ENCODE measurements at regions not wholly inside any gene's neighbourhood (a gene's known extent, or its start where the extent isn't known, plus 50 kb on each side); places are given as distances from the start of the nearest gene placed in this dataset.

GRCh38 chr13:103308667-103309066 lies 242.4 kb upstream of the SLC10A2 start:
- DNase-seq: no peak

DNA sequence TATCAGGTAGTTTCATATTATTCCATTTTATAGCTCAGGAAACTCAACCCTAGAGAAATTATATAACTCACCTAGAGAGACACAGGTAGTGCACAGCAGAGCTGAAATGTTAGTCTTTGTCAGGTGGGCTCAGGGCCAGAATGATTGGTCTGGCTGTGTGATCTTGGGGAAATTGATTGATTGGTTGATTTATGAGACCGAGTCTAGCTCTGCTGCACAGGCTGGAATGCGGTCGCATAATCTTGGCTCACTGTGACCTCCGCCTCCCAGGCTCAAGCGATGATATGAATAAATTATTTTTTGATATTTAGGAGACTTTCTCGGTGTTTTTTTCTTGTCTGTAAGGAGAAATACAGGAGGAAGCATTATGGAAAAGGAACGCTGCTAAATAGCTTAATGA lies 239.9 kb upstream of the SLC10A2 start:
- no peak for DNase-seq

GRCh38 chr13:103303078-103303651 lies 236.9 kb upstream of the SLC10A2 start:
- DNase-seq: no peak

- no peak for DNase-seq
These were observed 236.5 kb upstream of the SLC10A2 start for GRCh38 chr13:103302676-103303075.

DNA sequence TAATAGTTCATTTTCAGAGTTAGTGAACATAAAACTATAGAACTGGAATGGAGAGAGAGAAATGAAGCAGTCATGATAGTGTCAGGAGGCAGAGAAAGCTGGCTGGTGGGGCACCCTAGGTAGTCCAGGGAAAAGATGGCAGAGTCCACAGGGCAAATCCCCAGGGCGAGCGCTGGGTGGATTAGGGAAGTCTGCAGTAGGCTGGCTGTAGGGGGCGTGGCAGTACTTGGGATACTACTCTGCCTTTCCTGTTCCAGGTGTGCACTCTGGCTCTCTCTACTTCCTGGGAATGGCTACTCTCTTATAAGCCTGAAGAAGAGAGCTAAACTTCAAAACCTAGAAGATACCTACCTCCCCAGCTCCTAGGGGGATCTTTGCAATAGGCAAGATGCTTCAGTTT lies 232.9 kb upstream of the SLC10A2 start:
- DNase-seq: no peak

DNA sequence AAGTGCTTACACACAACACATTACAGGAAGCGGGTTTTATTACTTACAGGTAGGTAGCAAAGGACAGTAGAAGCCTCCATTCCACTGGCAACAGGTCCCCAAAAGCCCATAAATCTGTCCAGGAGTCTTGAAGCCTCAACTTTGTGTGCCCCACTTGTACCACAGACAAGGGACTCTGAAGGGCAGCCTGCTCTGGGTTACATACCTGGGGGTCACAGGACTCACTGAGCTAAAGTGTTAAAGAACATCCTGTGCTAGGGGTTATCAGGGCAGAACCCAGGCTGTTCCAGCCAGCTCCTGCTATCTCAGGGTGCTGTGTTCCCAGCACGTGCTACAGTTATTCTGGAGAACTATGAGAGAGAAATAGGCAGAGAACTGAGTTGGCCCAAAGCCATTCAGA lies 230.9 kb upstream of the SLC10A2 start:
- DNase-seq: no peak

DNA sequence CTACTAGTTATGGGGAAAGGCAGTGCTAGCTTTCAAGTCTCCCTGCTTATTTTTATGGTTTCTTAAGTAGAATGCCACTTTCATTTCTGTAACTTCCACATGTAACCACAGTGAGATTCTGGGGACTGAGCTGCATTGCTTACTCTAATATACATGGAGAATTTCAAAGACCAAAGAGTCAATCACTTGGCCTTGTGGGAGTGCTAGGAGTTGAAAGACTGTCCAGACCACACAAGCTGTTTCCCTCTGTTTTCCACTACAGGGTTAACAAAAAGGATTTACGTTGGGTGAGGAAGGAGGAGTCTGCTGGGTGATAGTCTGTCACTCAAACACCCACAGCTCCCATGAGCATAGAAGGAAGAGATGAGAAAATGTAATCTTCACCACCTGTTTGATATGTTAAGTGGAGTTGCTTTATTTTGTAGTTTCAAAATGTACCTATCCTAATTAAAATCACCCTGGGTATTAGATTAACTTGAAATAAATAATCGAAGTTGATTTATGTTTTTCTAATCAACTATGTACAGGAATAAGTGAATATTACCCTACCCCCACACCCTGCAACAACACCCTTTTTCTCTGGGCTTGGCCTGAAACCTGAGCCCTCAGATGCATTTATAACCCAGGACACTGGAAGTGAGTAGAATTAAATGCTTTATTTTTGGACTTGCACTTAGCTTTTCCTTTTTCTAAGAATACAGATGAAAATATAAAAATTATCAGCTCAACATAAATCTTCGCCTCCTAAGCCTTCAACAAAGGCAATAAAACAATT lies 225.8 kb upstream of the SLC10A2 start:
- no peak for DNase-seq

- DNase-seq: no peak
These were observed 225.0 kb upstream of the SLC10A2 start for GRCh38 chr13:103291226-103291625.

- DNase-seq: no peak
These were observed 223.5 kb upstream of the SLC10A2 start for GRCh38 chr13:103289681-103290080.

DNA sequence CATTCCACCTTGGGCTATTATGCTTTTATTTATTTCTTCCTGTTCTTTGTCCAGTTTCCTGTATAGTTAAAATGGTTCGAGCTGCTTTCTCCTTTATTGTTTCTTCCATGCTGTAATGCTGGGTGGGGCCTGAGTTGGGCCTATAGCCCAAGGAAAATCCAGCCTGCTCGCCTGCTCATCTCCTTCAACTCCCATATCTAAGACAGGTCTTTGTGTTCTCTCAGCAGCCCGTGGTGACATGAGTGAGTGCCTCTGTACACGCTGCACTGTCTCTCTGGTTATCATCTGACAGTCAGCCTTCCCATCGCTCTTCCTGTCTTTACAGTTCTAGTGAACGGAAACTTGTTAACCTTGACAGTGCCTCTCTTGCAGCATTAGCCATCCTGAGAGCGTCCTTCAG lies 221.9 kb upstream of the SLC10A2 start:
- DNase-seq: no peak

DNA sequence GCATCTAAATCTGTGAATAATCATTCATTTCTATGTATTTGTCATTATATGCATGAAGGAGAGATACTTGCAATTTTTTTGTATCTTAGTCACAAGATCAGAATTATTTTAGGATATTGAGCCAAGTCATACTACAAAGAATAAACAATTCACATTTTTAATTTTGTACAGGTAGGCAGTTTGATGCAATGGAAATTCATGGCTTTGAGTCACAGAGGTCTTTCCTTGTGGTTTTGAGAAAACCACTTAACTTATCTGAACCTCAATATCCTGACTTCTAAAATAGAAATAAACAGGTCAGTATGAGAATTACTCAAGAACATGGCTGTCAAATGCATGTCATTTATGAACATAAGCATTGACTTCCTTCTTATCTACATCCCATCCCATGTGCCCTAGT lies 221.4 kb upstream of the SLC10A2 start:
- no peak for DNase-seq

- DNase-seq: no peak
These were observed 218.2 kb upstream of the SLC10A2 start for GRCh38 chr13:103284466-103284865.

DNA sequence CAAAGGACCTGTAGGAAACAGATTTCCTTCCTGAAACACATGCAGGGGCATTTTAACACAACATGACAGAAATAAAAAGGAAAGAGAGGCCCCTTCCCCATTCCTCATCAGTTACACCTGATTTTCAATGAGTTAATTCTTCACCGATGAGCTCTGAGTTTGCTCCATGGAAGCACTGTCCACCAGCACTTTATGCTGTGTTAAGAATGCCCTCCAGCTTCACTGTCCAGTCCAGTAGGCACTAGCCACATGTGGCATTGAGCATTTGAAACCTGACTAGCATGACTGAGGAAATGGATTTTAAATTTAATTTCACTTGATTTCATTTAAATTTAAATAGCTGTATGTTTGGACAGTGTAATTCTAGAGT lies 217.2 kb upstream of the SLC10A2 start:
- no peak for DNase-seq

- DNase-seq: no peak
These were observed 216.6 kb upstream of the SLC10A2 start for GRCh38 chr13:103282571-103283450.

- no peak for DNase-seq
These were observed 211.9 kb upstream of the SLC10A2 start for GRCh38 chr13:103277959-103278694.

- DNase-seq: no peak
These were observed 210.7 kb upstream of the SLC10A2 start for GRCh38 chr13:103276775-103277498.

GRCh38 chr13:103275722-103276121 lies 209.5 kb upstream of the SLC10A2 start:
- DNase-seq: no peak

DNA sequence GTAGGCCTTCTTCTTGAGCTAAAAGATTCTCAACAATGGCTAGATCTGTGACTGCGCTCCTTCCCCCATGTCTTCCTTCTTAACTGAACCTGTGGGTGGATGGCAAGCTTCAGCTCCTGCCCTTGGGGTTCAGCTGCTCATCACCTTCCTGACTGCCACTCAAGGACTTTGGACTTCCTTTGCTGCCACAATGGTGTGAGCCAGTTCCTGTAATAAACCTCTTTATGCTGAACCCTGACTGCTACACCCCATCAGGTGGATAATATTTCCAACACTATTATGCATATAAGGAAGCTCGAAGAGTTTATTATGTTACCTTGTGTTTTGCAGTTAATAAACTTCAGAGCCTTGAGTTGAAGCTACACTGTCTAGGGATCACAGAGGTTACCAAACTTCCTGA lies 208.9 kb upstream of the SLC10A2 start:
- DNase-seq: no peak

GRCh38 chr13:103273825-103274224 lies 207.6 kb upstream of the SLC10A2 start:
- no peak for DNase-seq

GRCh38 chr13:103272770-103273169 lies 206.6 kb upstream of the SLC10A2 start:
- DNase-seq: no peak

DNA sequence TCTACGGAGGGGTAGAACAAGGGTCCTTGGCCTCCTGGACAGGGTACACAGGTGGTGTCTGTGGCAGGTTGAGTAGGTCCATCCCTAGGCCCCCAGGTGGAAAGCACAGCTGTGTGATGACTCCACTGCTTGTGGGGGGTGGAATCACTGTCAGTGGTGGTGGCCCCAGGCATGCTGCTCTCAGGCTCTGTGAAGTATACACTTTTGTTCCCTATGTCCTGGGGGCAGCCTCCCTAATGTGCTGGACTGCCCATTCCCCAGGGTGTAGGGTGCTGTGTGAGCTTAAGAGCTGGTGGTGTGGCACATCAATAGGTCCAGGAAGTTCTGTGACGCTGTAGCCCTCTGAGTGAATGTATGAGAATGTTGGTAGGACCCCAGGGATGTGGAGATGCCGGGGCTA lies 197.2 kb upstream of the SLC10A2 start:
- DNase-seq: no peak

DNA sequence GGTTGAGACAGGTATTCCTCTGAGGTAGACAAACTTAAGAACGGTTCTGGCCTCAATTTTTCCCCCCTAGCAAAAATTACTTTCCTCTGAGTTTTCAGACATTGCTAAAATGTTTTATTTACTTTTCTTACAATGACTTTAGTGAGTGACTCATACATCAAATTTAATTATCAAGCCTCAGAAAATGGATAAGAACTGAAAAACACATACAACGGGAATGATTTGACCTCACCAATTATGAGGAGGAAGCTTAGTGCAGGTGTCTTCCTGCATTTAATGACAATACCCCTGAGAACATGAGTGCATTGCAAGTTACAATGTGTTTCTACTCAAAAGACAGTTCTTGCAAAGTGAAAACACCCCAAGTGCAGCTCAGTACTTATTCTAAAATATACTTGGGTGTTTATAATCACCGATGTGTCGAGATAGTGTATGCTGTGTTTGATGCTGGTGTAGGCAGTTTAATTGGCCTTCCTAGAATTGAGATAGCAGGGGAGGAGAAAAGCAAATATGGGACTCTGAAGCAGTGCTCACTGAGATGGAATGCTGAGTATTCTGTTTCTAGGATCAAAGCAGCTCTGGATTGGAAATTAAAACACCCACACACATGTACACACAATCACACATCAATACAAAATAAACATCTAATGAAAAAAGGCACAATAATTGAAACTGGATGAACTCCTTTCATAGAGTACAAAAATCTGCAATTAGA lies 189.5 kb upstream of the SLC10A2 start:
- DNase-seq: no peak

All from activated naive CD4-positive, alpha-beta T cell treated with anti-CD3 and anti-CD28 coated beads, Interleukin-2, amount 50 U/mL, for 16 hours (primary cell).